Fibroblast of lung (primary cell): ENCODE measurements at regions not wholly inside any gene's neighbourhood (a gene's known extent, or its start where the extent isn't known, plus 50 kb on each side); places are given as distances from the start of the nearest gene placed in this dataset.

Experiments used
- DNase-seq, 2 donors: peaks; one replicate each; pipeline versions ENCODE4 v3.0.0 to v3.0.0-alpha.2; 2010; ENCODE audit warnings: low read depth in 2 of 2
- H2AFZ ChIP-seq: 2 replicates; pipeline ENCODE4 v1.5.1; 2012; ENCODE audit warnings: low read length, control low read depth, inconsistent platforms
- H3K27ac ChIP-seq: 2 replicates; pipeline ENCODE4 v1.5.1; 2011; ENCODE audit warnings: low read length, control low read depth; ENCODE audit not compliant: insufficient read depth
- H3K27me3 ChIP-seq: 2 replicates; pipeline ENCODE4 v1.5.1; 2011; ENCODE audit warnings: mild to moderate bottlenecking, low read length; ENCODE audit not compliant: control insufficient read depth, insufficient read depth
- H3K36me3 ChIP-seq: 2 replicates; pipeline ENCODE4 v1.5.1; 2011; ENCODE audit warnings: low read length; ENCODE audit not compliant: control insufficient read depth, insufficient read depth
- H3K4me1 ChIP-seq: 2 replicates; pipeline ENCODE4 v1.5.1; 2011; ENCODE audit warnings: low read length; ENCODE audit not compliant: control insufficient read depth, insufficient read depth; ENCODE audit errors: extremely low read depth
- H3K4me2 ChIP-seq: 2 replicates; pipeline ENCODE4 v1.5.1; 2011; ENCODE audit warnings: low read length, control low read depth; ENCODE audit not compliant: insufficient read depth; ENCODE audit errors: extremely low read depth
- H3K4me3 ChIP-seq, 4 experiments: fragments of 200-600 bp in 1 of 4; sonication (generic) in 1 of 4; replicated peaks in 1 of 4; 2 replicates each; pipeline ENCODE4 v1.5.1; 2011 to 2016; ENCODE audit warnings: low read length in 4 of 4, low read depth in 3 of 4, mild to moderate bottlenecking in 3 of 4, control low read depth in 2 of 4, inconsistent platforms in 1 of 4, mixed read lengths in 1 of 4; ENCODE audit not compliant: insufficient read depth in 1 of 4; ENCODE audit errors: control extremely low read depth in 1 of 4
- H3K79me2 ChIP-seq: 2 replicates; pipeline ENCODE4 v1.5.1; 2012; ENCODE audit warnings: mild to moderate bottlenecking, low read length, inconsistent platforms; ENCODE audit not compliant: control insufficient read depth, insufficient read depth
- H3K9ac ChIP-seq: 2 replicates; pipeline ENCODE4 v1.5.1; 2011; ENCODE audit warnings: mild to moderate bottlenecking, low read length, control low read depth; ENCODE audit not compliant: insufficient read depth
- H3K9me3 ChIP-seq: 2 replicates; pipeline ENCODE4 v1.5.1; 2012; ENCODE audit warnings: low read depth, low read length; ENCODE audit not compliant: control insufficient read depth, insufficient read depth
- H4K20me1 ChIP-seq: 2 replicates; pipeline ENCODE4 v1.5.1; 2011; ENCODE audit warnings: low read length; ENCODE audit not compliant: control insufficient read depth, insufficient read depth; ENCODE audit errors: extremely low read depth
- CTCF ChIP-seq, 2 donors: IDR thresholded peaks in 1 of 2; conservative IDR thresholded peaks in 1 of 2; 1 replicate in 1 of 2; 2 replicates in 1 of 2; pipeline ENCODE4 v1.5.1; 2011 to 2012; ENCODE audit warnings: low read length in 2 of 2, control low read depth in 1 of 2, inconsistent platforms in 1 of 2, low read depth in 1 of 2, mild to moderate bottlenecking in 1 of 2
- EZH2 ChIP-seq: IDR thresholded peaks from 2 replicates; pipeline ENCODE4 v1.5.1; 2012; ENCODE audit warnings: low read length, control low read depth, mild to moderate bottlenecking; ENCODE audit errors: missing control alignments

GRCh38 chr16:35186045-35186759, 1726.8 kb downstream of the TP53TG3F start:
- H3K79me2 ChIP-seq: no peaks in the 10 kb centered on the region
- no peak overlapping the region for H3K9ac ChIP-seq
- no peak overlapping the region for H2AFZ ChIP-seq
- H3K4me2 ChIP-seq: no peak overlapping the region
- H3K27me3 ChIP-seq: no peaks in the 10 kb centered on the region
- no peaks in the 10 kb centered on the region for H4K20me1 ChIP-seq
- no peak for DNase-seq
- H3K4me1 ChIP-seq: no peaks in the 10 kb centered on the region
- H3K9me3 ChIP-seq: no peaks in the 10 kb centered on the region
- no peak for TF ChIP-seq EZH2
- no peak for TF ChIP-seq CTCF (conservative IDR thresholded peaks at IDR 0.05 in 1 of 2, IDR thresholded peaks at IDR 0.05 in 1 of 2; ENCODE audit: low read depth in 1 of 2, low read length in 2 of 2)
- H3K4me3 ChIP-seq: no peak overlapping the region
- H3K36me3 ChIP-seq: no peaks in the 10 kb centered on the region
- no peak overlapping the region for H3K27ac ChIP-seq

DNA sequence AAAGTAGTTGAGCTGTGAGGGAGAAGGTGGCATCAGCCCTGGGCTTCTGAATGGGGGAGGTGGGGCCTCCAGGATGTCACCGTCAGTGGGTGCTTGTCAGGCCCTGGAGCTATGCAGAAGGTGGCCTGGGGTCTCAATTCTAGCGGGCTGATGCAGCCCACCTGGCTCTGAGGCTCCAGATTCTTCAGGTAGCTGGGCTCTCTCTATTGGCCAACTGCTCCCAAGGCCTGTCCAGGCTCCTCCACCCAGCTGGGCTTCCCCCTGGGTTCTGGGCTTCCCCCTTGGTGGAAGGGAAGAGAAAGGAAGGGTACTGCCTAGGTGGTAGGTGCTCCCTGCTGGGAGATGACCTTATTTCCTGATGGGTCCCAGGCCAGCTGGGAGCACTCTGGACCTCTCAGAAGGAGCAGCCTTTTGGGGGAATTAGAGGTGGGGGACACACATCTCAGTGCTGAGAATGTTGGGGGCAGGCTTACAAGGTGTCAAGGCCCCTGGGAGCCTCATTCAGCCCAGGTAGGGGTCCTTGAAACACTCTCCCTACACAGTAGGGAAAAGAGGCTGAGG, 1728.3 kb downstream of the TP53TG3F start:
- Histone ChIP-seq H3K27ac (no peak overlapping the region), H3K4me3 (no peak overlapping the region), H3K9me3 (no peaks in the 10 kb centered on the region), H2AFZ (no peak overlapping the region), H3K4me2 (no peak overlapping the region), H3K4me1 (no peaks in the 10 kb centered on the region), H3K36me3 (no peaks in the 10 kb centered on the region), H4K20me1 (no peaks in the 10 kb centered on the region), H3K27me3 (no peaks in the 10 kb centered on the region), H3K9ac (no peak overlapping the region), H3K79me2 (no peaks in the 10 kb centered on the region)
- no peak for TF ChIP-seq CTCF (conservative IDR thresholded peaks at IDR 0.05 in 1 of 2, IDR thresholded peaks at IDR 0.05 in 1 of 2; ENCODE audit: low read depth in 1 of 2, low read length in 2 of 2)
- TF ChIP-seq EZH2: no peak
- no peak for DNase-seq

DNA sequence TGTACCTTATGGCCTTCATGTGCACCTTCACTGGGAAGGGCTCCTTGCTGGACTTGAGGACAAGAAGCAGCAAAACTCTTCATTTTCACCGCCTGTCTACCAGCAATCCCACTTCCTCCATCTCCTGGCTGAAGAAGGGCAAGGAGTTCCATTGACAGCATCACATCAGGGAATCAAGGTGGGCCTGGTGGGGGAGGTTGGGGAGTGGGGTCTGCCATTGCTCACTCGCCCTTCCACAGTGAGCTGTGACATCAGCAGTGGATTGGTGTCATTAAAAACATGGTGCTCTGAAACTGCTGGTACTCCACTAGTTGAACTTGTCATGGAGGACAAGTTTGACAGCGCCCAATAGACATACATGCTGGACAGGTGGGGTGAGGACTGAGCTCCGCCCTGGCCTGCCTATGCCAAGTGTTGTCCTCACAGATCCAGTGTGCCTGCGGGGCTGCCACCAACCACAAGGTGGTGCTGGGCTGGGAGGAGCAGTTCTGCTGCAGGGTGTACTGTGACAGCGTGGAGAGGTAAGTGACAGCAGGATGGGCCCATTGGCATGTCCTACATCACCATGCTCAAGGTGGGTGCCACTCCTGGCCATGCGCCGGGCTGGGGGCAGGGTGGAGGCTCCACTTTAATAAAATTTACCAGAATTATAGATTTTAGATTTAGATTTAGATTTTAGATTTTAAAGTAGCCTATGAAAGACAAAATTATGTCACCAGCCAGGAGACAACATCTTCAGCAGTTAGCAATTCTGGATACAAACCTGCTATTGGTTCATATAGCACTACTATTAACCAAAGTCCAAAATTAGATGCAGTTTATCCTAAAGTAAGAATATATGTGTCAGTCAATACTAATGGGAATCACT, 1729.1 kb downstream of the TP53TG3F start:
- Histone ChIP-seq H3K4me1 (no peaks in the 10 kb centered on the region), H3K36me3 (no peaks in the 10 kb centered on the region), H2AFZ (no peak overlapping the region), H3K9ac (no peak overlapping the region), H3K9me3 (no peaks in the 10 kb centered on the region), H4K20me1 (no peaks in the 10 kb centered on the region), H3K4me2 (no peak overlapping the region), H3K4me3 (no peak overlapping the region), H3K27ac (no peak overlapping the region), H3K27me3 (no peaks in the 10 kb centered on the region), H3K79me2 (no peaks in the 10 kb centered on the region)
- TF ChIP-seq CTCF (conservative IDR thresholded peaks at IDR 0.05 in 1 of 2, IDR thresholded peaks at IDR 0.05 in 1 of 2; ENCODE audit: low read depth in 1 of 2, low read length in 2 of 2) (no peak), EZH2 (no peak)
- no peak for DNase-seq
